PC-9 (cell line): ENCODE measurements at regions not wholly inside any gene's neighbourhood (a gene's known extent, or its start where the extent isn't known, plus 50 kb on each side); places are given as distances from the start of the nearest gene placed in this dataset.
"Not testable (repeated sequence)": the region's sequence is repeated elsewhere in the genome, so short reads cannot be mapped to it uniquely, and the experiment has no call there.

Source experiments
- BruUV-seq: library from RNA; stranded (reverse); fragments of 400-500 nt; replicated peaks from 2 replicates; lab custom pipeline; 2021; lab: Mats Ljungman, UMichigan
- CTCF ChIA-PET: fragments of 300-600 bp; sonication (Branson Sonifier 250); formaldehyde crosslinking; loops from one replicate; lab custom pipeline; 2022; ENCODE audit warnings: antibody characterized with exemption; lab: Charles Lee
- POLR2A ChIA-PET: fragments of 300-600 bp; sonication (Branson Sonifier 250); formaldehyde crosslinking; loops from one replicate; lab custom pipeline; 2022; ENCODE audit warnings: antibody characterized with exemption; ENCODE audit not compliant: unreplicated experiment; lab: Charles Lee
- DNase-seq, 2 experiments: peaks; one replicate each; pipeline versions ENCODE4 v3.0.0 to v3.0.0-alpha.2; 2015 to 2022; ENCODE audit warnings: mixed read lengths in 1 of 2
- H2AFZ ChIP-seq: fragments of 200-600 bp; sonication (generic); 2 replicates; pipeline ENCODE4 v1.8.1; 2017; ENCODE audit warnings: antibody characterized with exemption
- H3F3A ChIP-seq: fragments of 200-600 bp; sonication (generic); 2 replicates; pipeline ENCODE4 v1.8.1; 2017; ENCODE audit warnings: antibody characterized with exemption, mild to moderate bottlenecking, low read depth; ENCODE audit not compliant: insufficient read depth
- H3K27ac ChIP-seq: fragments of 200-600 bp; sonication (generic); 2 replicates; pipeline ENCODE4 v1.6.1; 2016; ENCODE audit warnings: mixed run types
- H3K27me3 ChIP-seq: fragments of 200-600 bp; sonication (generic); 2 replicates; pipeline ENCODE4 v1.6.1; 2016; ENCODE audit warnings: low read depth, mixed run types; ENCODE audit not compliant: insufficient read depth
- H3K36me3 ChIP-seq: fragments of 200-600 bp; sonication (generic); 2 replicates; pipeline ENCODE4 v1.6.1; 2016; ENCODE audit warnings: low read depth, mixed run types
- H3K4me1 ChIP-seq: fragments of 200-600 bp; sonication (generic); replicated peaks from 2 replicates; pipeline ENCODE4 v1.6.1; 2016; ENCODE audit warnings: mixed run types; ENCODE audit not compliant: insufficient read depth
- H3K4me2 ChIP-seq: fragments of 200-600 bp; sonication (generic); 2 replicates; pipeline ENCODE4 v1.6.1; 2017; ENCODE audit warnings: mixed run types
- H3K4me3 ChIP-seq: fragments of 200-600 bp; sonication (generic); 2 replicates; pipeline ENCODE4 v1.6.1; 2016; ENCODE audit warnings: mixed run types
- H3K79me2 ChIP-seq: fragments of 200-600 bp; sonication (generic); 2 replicates; pipeline ENCODE4 v1.6.1; 2017; ENCODE audit warnings: low read depth, mixed run types
- H3K9me2 ChIP-seq: fragments of 200-600 bp; sonication (generic); 2 replicates; pipeline ENCODE4 v1.8.1; 2017; ENCODE audit warnings: mild to moderate bottlenecking; ENCODE audit not compliant: insufficient read depth
- H3K9me3 ChIP-seq: fragments of 200-600 bp; sonication (generic); 2 replicates; pipeline ENCODE4 v1.8.1; 2016; ENCODE audit warnings: low read depth; ENCODE audit not compliant: insufficient read depth
- H4K20me1 ChIP-seq: fragments of 200-600 bp; sonication (generic); 2 replicates; pipeline ENCODE4 v1.8.1; 2017; ENCODE audit not compliant: insufficient read depth
- intact Hi-C: fragments of 100-400 bp; cut with micrococcal nuclease; formaldehyde crosslinking; loops from one replicate; pipeline ENCODE4 v1.10.0; 2022; ENCODE audit not compliant: unreplicated experiment

DNA sequence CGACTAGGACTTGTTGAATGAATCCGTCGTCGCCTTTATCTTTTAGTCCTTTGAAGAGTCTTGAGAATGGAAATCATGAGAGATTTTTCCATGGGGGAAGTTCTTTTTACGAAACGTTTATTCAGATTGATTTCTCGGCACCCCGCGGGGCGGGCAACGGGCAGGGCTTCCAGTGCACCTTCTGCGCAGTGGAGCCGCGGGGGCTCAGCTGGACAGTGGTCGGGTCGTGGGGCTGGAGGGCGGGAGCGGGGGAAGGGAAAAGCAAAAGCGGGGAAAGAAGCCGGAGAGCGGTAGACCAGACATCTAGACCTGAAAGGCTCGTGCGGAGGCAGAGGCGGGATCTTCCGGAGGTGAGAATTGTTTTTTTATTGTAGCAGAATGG lies 103.0 kb downstream of the NBPF11 start:
- H3K4me1 ChIP-seq, CTCF ChIA-PET, intact Hi-C loops, POLR2A ChIA-PET, H3F3A ChIP-seq, H2AFZ ChIP-seq, H3K27ac ChIP-seq, H3K9me3 ChIP-seq, H3K79me2 ChIP-seq, DNase-seq, H3K4me3 ChIP-seq, BruUV-seq, H4K20me1 ChIP-seq, H3K4me2 ChIP-seq, H3K36me3 ChIP-seq, H3K9me2 ChIP-seq, H3K27me3 ChIP-seq: not testable (repeated sequence)

DNA sequence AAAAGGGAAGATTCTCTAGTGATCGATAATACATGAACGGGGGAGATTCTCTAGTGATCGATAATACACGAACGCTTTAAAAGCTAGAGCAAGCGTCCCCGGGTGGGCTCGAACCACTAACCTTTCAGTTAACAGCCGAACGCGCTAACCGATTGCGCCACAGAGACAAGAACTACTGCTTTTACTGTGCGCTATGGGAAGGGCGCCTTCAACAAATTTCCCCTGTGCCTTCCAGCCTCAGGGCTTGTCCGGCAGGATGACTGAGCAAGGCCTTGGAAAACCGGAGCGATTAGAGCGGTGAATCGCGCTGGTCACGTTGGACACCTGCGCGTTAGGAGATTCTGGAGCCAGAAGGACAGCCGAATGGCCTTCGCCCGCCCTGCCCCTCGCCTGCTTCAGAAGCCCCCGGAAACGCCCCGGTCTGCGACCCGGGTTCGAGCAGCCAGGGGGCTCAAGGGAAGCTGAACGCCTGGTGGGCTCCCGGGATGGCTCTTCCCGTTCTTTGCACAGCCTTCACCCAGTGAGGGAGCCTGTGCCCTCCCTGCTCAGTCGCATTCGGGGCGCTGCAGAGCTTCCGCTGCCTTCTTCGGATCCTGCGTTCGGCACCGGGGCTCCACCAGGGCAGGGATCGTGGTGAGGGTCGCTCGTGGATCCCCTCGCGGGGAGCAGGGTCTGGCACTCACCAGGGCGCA lies 103.5 kb downstream of the NBPF11 start:
- POLR2A ChIA-PET, H3K4me2 ChIP-seq, H3K36me3 ChIP-seq, H3K4me3 ChIP-seq, H2AFZ ChIP-seq, H4K20me1 ChIP-seq, CTCF ChIA-PET, H3K9me3 ChIP-seq, H3K4me1 ChIP-seq, H3K27me3 ChIP-seq, H3F3A ChIP-seq, intact Hi-C loops, DNase-seq, H3K9me2 ChIP-seq, H3K79me2 ChIP-seq, H3K27ac ChIP-seq, BruUV-seq: not testable (repeated sequence)

DNA sequence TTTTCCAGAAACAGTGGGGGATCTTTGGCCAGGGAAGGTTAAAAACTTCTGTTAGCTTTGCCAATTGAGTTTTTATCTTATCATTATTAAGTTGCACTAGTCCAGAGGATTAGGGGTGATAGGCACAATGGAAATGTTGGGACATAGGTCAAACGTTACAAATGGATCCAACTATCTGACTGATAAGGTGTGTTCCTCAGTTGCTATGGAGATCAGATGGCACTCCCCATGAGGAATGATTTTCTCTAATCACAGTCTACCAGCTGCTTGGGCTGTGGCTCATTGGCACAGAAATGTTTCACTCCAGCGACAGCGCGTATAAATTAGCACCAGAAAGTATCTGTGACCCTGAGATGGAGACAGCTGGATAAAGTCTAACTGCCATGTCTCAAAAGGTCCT lies 106.2 kb downstream of the NBPF11 start:
- H3K9me2 ChIP-seq, intact Hi-C loops, H3K36me3 ChIP-seq, H3K9me3 ChIP-seq, POLR2A ChIA-PET, CTCF ChIA-PET, H4K20me1 ChIP-seq, H2AFZ ChIP-seq, H3K4me2 ChIP-seq, DNase-seq, H3K27ac ChIP-seq, H3F3A ChIP-seq, H3K4me1 ChIP-seq, BruUV-seq, H3K79me2 ChIP-seq, H3K27me3 ChIP-seq, H3K4me3 ChIP-seq: not testable (repeated sequence)

DNA sequence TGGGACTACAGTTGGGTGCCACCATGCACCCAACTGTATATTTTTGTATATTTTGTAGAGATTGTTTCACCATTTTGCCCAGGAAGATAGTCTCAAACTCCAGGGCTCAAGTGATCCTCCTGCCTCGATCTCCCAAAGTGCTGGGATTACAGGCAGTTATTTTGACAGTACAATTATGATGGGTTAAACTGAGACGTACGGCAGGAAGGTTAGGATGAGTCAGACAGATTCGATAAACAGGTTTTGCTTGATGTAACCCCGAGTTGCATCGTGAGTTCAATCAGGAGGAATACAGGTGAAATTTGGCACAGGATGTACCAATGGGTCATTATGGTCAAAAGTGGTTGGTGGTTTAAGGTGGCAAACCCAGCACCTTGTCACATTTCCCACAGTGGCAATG lies 107.6 kb downstream of the NBPF11 start:
- H3F3A ChIP-seq, H3K79me2 ChIP-seq, H3K27me3 ChIP-seq, H2AFZ ChIP-seq, H3K36me3 ChIP-seq, H3K9me3 ChIP-seq, BruUV-seq, H3K4me3 ChIP-seq, H3K27ac ChIP-seq, H3K9me2 ChIP-seq, CTCF ChIA-PET, H3K4me1 ChIP-seq, H4K20me1 ChIP-seq, POLR2A ChIA-PET, intact Hi-C loops: not testable (repeated sequence)
- H3K4me2 ChIP-seq, result peak overlapping the region; percentile 52
- DNase-seq, result peak in 1 of 2 experiments; percentile 51
